ENCODE measurements at regions not wholly inside any gene's neighbourhood (a gene's known extent, or its start where the extent isn't known, plus 50 kb on each side); places are given as distances from the start of the nearest gene placed in this dataset.

- no peaks in the 10 kb centered on the region for H3K36me3 ChIP-seq (ENCODE audit: insufficient read depth, low read length)
- peak overlapping the region; percentile 9 for H3K4me3 ChIP-seq (ENCODE audit: low read length)
- no peaks in the 10 kb centered on the region for H3K27me3 ChIP-seq (ENCODE audit: control insufficient read depth, insufficient read depth, low read length)
- H3K4me2 ChIP-seq (ENCODE audit: low read length): peak overlapping the region; percentile 60
- H3K9ac ChIP-seq (ENCODE audit: low read depth, low read length): no peak overlapping the region
- no peaks in the 10 kb centered on the region for H3K9me3 ChIP-seq (replicated peaks; ENCODE audit: low read length)
- peaks cover 26% of the 10 kb centered on the region for H3K4me1 ChIP-seq (ENCODE audit: control insufficient read depth, insufficient read depth, low read length)
Observed at GRCh38 chr13:80436571-80437169, 95.7 kb upstream of the SPRY2 start.

DNA sequence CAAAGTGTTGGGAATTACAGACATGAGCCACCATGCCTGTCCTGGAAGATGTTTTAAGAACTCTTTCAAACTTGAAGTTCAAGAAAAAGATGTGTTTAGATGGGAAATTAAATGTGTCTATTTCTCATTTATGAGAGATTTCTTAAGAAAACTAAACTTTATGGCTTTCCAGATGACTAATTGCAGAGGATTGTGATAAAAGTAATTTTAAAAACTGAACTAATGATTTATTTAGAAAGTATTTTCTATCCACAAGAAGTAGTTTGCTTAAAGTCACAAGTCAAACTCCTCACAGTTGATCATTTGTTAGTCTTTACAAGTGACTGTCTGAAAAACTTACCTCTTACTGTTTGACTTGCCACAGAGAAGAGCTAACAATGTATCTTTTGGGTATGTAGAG, 89.6 kb upstream of the SPRY2 start:
- Histone ChIP-seq H3K27me3 (ENCODE audit: control insufficient read depth, insufficient read depth, low read length) (no peaks in the 10 kb centered on the region), H3K4me1 (ENCODE audit: control insufficient read depth, insufficient read depth, low read length) (peaks cover 13% of the 10 kb centered on the region), H3K4me3 (ENCODE audit: low read length) (no peak overlapping the region), H3K9ac (ENCODE audit: low read depth, low read length) (no peak overlapping the region), H3K36me3 (ENCODE audit: insufficient read depth, low read length) (no peaks in the 10 kb centered on the region), H3K9me3 (replicated peaks; ENCODE audit: low read length) (no peaks in the 10 kb centered on the region), H3K4me2 (ENCODE audit: low read length) (peak overlapping the region; percentile 7)

DNA sequence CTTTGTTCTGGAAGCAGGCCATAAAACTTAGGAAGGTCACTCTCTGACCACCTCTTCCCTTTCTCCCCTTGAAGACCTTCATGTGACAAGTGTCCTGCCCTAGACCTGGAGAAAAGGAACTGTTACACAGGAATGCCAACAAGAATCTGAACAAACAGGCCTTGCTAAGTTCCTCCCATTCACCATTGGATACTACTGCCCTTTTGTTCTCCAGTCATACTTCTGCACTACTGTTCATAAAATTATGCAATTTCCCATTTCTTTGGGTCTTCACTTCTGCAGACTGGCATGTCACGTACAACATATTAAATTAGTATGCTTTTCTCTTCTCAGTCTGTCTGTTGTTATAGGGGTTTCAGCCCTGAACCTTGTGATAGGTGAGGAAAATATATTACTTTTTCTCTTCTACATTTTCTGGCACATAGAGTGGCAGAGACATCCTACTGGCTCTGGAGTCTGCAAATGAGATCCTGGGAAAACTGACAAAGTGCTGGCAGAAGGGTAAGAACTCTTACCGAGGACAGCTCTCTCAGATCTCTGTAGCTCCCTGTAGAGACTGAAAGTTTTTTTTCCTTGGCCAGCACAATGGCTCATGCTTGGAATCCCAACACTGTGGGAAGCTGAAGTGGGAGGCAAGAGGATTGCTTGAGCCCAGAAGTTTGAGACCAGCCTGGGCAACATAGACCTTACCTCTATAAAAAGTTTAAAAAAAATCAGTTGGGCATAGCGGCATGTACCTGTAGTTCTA, 87.6 kb upstream of the SPRY2 start:
- H3K4me2 ChIP-seq (ENCODE audit: low read length): no peak overlapping the region
- H3K4me1 ChIP-seq (ENCODE audit: control insufficient read depth, insufficient read depth, low read length): peaks cover 13% of the 10 kb centered on the region
- no peaks in the 10 kb centered on the region for H3K36me3 ChIP-seq (ENCODE audit: insufficient read depth, low read length)
- H3K4me3 ChIP-seq (ENCODE audit: low read length): no peak overlapping the region
- peaks cover 2% of the 10 kb centered on the region for H3K9me3 ChIP-seq (replicated peaks; ENCODE audit: low read length)
- no peaks in the 10 kb centered on the region for H3K27me3 ChIP-seq (ENCODE audit: control insufficient read depth, insufficient read depth, low read length)
- H3K9ac ChIP-seq (ENCODE audit: low read depth, low read length): no peak overlapping the region

GRCh38 chr13:80419416-80419815, 78.5 kb upstream of the SPRY2 start:
- Histone ChIP-seq H3K9ac (ENCODE audit: low read depth, low read length) (no peak overlapping the region), H3K27me3 (ENCODE audit: control insufficient read depth, insufficient read depth, low read length) (no peaks in the 10 kb centered on the region), H3K4me2 (ENCODE audit: low read length) (no peak overlapping the region), H3K4me1 (ENCODE audit: control insufficient read depth, insufficient read depth, low read length) (no peaks in the 10 kb centered on the region), H3K9me3 (replicated peaks; ENCODE audit: low read length) (no peaks in the 10 kb centered on the region), H3K36me3 (ENCODE audit: insufficient read depth, low read length) (no peaks in the 10 kb centered on the region), H3K4me3 (ENCODE audit: low read length) (no peak overlapping the region)

DNA sequence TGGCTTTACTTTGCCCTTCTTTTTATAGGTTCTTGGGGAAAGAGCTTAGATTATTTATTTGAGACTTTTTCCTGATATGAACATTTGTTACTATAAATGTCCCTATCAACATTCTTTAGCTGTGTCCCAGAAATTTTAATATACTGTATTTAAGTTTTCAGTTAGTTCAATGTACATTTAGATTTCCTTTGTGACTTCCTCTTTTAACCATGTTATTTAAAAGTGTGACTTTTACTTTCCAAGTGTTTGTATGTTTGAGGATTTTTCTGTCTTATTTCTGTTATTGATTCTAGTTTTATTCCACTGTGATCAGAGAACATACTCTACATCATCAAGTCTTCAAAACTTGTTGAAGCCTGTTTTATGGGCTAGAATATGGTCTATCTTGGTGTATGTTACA, 72.7 kb upstream of the SPRY2 start:
- Histone ChIP-seq H3K36me3 (ENCODE audit: insufficient read depth, low read length) (no peaks in the 10 kb centered on the region), H3K9ac (ENCODE audit: low read depth, low read length) (no peak overlapping the region), H3K9me3 (replicated peaks; ENCODE audit: low read length) (no peaks in the 10 kb centered on the region), H3K4me3 (ENCODE audit: low read length) (no peak overlapping the region), H3K4me2 (ENCODE audit: low read length) (no peak overlapping the region), H3K4me1 (ENCODE audit: control insufficient read depth, insufficient read depth, low read length) (no peaks in the 10 kb centered on the region), H3K27me3 (ENCODE audit: control insufficient read depth, insufficient read depth, low read length) (no peaks in the 10 kb centered on the region)

DNA sequence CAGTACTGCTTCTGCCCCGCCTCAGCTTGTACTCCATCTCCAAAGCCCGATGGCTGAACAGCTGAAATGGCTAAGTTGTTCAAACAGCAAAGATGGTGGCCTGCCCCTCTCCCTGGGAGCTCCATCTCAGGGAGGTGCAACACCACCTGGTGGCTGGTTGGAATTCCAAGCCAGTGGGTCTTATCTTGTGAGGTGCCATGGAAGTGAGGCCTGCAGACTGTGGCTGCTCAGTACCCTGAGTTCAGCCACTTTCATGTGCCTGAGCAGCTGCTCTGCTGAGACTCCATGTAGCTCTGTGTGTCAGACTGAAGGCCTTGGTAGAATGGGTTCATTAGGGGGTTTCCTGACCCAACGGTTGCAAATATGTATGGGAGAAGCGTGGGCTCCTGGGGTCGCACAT, 67.3 kb upstream of the SPRY2 start:
- Histone ChIP-seq H3K9me3 (replicated peaks; ENCODE audit: low read length) (no peaks in the 10 kb centered on the region), H3K4me2 (ENCODE audit: low read length) (no peak overlapping the region), H3K9ac (ENCODE audit: low read depth, low read length) (no peak overlapping the region)

GRCh38 chr13:80400865-80401426, 60.0 kb upstream of the SPRY2 start:
- Histone ChIP-seq H3K9me3 (replicated peaks; ENCODE audit: low read length) (no peaks in the 10 kb centered on the region), H3K36me3 (ENCODE audit: insufficient read depth, low read length) (no peaks in the 10 kb centered on the region), H3K27me3 (ENCODE audit: control insufficient read depth, insufficient read depth, low read length) (no peaks in the 10 kb centered on the region), H3K4me1 (ENCODE audit: control insufficient read depth, insufficient read depth, low read length) (no peaks in the 10 kb centered on the region), H3K9ac (ENCODE audit: low read depth, low read length) (no peak overlapping the region), H3K4me3 (ENCODE audit: low read length) (no peak overlapping the region), H3K4me2 (ENCODE audit: low read length) (no peak overlapping the region)

More for the DNA sequence above, 67.3 kb upstream of the SPRY2 start:
- Histone ChIP-seq H3K4me3 (ENCODE audit: low read length) (no peak overlapping the region), H3K36me3 (ENCODE audit: insufficient read depth, low read length) (no peaks in the 10 kb centered on the region), H3K4me1 (ENCODE audit: control insufficient read depth, insufficient read depth, low read length) (no peaks in the 10 kb centered on the region), H3K27me3 (ENCODE audit: control insufficient read depth, insufficient read depth, low read length) (no peaks in the 10 kb centered on the region)

DNA sequence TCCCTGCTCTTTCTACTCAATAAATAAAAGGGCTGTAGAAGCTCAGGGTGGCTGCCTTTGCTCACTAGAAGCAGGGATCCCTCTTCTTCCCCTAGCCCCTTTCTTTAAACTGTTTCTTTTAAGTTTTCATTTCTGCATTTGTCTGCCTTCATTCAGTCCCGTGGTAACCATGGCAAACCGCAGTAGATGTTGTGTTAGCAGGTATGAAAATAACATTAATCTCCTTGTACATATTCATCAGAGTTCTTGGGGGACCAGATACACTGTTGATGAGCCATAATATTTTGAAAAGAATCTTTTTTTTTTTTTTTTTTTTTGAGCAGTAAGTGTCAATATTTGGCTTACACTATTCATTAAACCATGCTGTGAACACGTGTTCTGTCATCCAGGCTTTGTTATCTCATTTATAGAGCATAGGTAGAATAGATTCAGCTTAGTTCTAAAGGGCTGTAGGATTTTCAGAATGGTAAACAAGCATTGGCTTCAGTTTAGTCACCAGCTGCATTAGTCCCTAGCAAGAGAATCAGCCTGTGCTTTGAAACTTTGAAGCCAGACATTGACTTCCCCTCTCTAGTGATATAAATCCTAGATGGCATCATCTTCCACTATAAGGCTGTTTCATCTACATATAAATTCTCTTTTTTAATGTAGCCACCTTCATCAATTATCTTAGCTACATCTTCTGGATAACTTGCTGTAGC, 59.4 kb upstream of the SPRY2 start:
- H3K36me3 ChIP-seq (ENCODE audit: insufficient read depth, low read length): no peaks in the 10 kb centered on the region
- H3K4me1 ChIP-seq (ENCODE audit: control insufficient read depth, insufficient read depth, low read length): no peaks in the 10 kb centered on the region
- H3K9me3 ChIP-seq (replicated peaks; ENCODE audit: low read length): no peaks in the 10 kb centered on the region
- no peaks in the 10 kb centered on the region for H3K27me3 ChIP-seq (ENCODE audit: control insufficient read depth, insufficient read depth, low read length)
- H3K9ac ChIP-seq (ENCODE audit: low read depth, low read length): no peak overlapping the region
- H3K4me2 ChIP-seq (ENCODE audit: low read length): no peak overlapping the region
- no peak overlapping the region for H3K4me3 ChIP-seq (ENCODE audit: low read length)

GRCh38 chr13:80399340-80400163, 58.6 kb upstream of the SPRY2 start:
- no peaks in the 10 kb centered on the region for H3K27me3 ChIP-seq (ENCODE audit: control insufficient read depth, insufficient read depth, low read length)
- no peaks in the 10 kb centered on the region for H3K4me1 ChIP-seq (ENCODE audit: control insufficient read depth, insufficient read depth, low read length)
- H3K4me2 ChIP-seq (ENCODE audit: low read length): no peak overlapping the region
- H3K9ac ChIP-seq (ENCODE audit: low read depth, low read length): no peak overlapping the region
- H3K36me3 ChIP-seq (ENCODE audit: insufficient read depth, low read length): no peaks in the 10 kb centered on the region
- no peaks in the 10 kb centered on the region for H3K9me3 ChIP-seq (replicated peaks; ENCODE audit: low read length)
- no peak overlapping the region for H3K4me3 ChIP-seq (ENCODE audit: low read length)

All from skeletal muscle satellite cell (primary cell).